ENCODE measurements at regions not wholly inside any gene's neighbourhood (a gene's known extent, or its start where the extent isn't known, plus 50 kb on each side); places are given as distances from the start of the nearest gene placed in this dataset.

DNA sequence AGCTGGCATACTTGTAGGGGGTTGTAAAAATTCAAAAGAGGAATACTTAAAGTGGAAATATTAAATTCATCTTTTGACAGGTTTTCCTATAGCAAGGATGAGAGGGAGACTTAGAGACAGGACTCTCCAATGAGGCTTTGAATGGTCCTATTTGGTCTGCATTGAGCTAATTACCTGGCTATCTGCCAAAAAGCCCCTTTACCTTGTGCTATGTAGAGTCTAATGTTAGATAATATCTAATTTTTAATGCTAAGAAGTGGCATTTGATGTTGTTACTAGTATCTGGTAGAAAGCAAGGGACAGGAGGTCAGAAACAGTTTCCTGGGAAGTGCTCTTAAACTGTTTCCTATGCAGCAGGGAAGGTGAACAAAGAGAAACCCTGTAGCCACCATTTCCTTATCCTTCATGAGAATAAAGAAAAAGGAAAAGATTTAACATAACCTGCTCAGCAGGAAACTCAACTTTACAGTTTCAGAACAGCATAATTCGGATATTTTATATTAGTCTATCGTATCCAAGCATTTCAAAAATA lies 550.0 kb downstream of the SOX5 start:
- no peak for TF ChIP-seq EZH2 (IDR thresholded peaks at IDR 0.05; ENCODE audit: borderline replicate concordance, insufficient read depth, low read depth, low read length, poor library complexity, severe bottlenecking)
- TF ChIP-seq, protein P1, sequence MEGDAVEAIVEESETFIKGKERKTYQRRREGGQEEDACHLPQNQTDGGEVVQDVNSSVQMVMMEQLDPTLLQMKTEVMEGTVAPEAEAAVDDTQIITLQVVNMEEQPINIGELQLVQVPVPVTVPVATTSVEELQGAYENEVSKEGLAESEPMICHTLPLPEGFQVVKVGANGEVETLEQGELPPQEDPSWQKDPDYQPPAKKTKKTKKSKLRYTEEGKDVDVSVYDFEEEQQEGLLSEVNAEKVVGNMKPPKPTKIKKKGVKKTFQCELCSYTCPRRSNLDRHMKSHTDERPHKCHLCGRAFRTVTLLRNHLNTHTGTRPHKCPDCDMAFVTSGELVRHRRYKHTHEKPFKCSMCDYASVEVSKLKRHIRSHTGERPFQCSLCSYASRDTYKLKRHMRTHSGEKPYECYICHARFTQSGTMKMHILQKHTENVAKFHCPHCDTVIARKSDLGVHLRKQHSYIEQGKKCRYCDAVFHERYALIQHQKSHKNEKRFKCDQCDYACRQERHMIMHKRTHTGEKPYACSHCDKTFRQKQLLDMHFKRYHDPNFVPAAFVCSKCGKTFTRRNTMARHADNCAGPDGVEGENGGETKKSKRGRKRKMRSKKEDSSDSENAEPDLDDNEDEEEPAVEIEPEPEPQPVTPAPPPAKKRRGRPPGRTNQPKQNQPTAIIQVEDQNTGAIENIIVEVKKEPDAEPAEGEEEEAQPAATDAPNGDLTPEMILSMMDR (IDR thresholded peaks at IDR 0.05), result no peak

All from B cell (primary cell).